GM19035 (cell line): ENCODE measurements at regions not wholly inside any gene's neighbourhood (a gene's known extent, or its start where the extent isn't known, plus 50 kb on each side); places are given as distances from the start of the nearest gene placed in this dataset.
"Not testable (repeated sequence)": the region's sequence is repeated elsewhere in the genome, so short reads cannot be mapped to it uniquely, and the experiment has no call there.

Experiments
- ATAC-seq: cut with Tn5 transposase; IDR thresholded peaks from one replicate; pipeline ENCODE4 v1.9.1; 2021; ENCODE audit not compliant: unreplicated experiment

DNA sequence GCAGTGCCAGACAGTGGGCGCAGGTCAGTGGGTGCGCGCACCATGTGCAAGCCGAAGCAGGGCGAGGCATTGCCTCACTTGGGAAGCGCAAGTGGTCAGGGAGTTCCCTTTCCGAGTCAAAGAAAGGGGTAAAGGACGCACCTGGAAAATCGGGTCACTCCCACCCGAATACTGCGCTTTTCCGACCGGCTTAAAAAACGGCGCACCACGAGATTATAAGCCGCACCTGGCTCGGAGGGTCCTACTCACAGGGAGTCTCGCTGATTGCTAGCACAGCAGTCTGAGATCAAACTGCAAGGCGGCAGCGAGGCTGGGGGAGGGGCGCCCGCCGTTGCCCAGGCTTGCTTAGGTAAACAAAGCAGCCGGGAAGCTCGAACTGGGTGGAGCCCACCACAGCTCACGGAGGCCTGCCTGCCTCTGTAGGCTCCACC lies 77.9 kb downstream of the NR4A2 start:
- ATAC-seq = not testable (repeated sequence)

DNA sequence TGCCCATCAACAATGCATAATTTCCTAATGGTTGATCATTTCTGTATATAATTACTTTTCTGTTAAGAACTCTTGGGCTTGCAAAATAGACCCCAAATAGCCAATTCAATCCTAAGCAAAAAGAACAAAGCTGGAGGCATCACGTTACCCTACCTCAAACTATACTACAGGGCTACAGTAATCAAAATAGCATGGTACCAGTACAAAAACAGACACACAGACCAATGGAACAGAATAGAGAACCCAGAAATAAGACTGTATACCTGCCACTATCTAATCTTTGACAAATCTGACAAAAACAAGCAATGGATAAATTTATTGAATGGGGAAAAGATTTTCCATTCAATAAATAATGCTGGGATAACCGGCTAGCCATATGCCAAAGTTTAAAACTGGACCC lies 78.8 kb downstream of the NR4A2 start:
- ATAC-seq = no peak

DNA sequence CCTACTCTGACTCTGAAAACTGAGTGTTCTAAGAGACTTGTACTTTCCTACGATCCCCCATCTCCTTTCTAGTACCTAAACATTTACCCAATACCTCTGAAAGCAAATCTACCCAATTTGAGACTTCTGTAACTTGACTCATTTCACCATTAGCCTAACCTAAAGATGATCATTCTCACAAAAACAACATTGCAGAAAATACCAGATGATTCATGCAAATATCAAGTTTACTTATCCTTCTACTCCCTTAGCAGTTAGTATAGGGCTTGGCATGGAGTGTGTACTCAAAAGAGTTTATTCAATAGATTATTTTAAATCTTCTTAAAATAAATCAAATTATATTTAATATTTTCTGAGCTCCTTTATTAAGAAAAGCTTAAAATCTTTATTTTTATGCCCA lies 89.6 kb downstream of the NR4A2 start:
- ATAC-seq = no peak

DNA sequence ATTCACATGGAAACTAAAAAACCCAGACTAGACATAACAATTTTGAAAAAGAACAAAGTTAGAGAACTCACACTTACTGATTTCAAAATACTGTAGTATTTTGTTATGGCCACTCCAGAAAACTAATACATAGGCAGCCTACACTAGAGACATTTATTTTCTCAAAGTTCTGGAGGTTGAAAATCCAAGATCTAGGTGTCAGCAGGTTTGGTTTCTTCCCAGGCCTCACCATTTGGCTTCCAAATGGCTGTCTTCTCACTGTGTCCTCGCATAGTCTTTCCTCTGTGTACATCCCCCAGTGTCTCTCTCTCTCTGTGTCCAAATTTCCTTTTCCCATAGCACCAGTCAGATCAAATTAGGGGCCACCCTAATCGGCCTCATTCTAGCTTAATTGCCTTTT lies 95.0 kb downstream of the NR4A2 start:
- ATAC-seq = no peak

DNA sequence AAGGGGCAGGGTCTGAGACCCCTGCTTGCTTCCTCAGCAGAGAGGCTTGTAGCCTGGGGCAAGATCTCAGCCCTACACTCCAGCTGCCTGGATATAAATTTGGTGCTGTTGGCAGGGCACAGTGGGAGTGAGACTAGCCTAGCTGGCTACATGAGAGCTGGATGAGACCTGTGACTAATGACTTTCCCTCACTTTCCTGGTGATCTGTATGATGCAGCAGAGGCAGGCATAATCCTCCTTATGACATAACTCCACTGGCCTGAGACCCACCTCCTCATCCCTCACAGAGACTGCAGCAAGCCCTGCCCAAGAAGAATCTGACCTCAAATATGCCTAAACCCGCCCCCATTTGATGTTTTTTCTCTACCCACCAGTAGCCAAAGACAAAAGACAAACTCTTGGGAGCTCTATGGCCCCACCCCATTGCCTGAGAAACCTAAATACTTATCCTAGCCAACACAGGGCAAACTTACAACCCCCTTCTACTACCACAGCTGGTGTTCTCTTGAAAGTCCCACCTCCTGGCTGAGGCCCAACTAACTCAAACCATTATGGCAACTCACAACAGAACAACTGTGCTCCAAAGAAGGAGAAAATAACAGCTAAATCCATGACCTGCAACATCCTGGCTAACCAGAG lies 102.7 kb downstream of the NR4A2 start:
- ATAC-seq = no peak

DNA sequence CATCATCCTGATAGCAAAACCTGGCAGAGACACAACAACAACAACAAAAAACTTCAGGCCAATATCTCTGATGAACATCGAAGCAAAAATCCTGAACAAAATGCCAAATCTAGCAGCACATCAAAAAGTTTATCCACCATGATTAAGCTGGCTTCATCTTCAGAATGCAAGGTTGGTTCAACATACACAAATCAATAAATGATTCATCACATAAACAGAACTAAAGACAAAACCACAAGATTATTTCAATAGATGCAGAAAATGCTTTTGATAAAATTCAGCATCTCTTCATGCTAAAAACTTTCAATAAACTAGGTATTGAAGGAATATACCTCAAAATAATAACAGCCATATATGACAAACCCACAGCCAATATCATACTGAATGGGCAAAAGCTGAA lies 109.2 kb downstream of the NR4A2 start:
- ATAC-seq = not testable (repeated sequence)

DNA sequence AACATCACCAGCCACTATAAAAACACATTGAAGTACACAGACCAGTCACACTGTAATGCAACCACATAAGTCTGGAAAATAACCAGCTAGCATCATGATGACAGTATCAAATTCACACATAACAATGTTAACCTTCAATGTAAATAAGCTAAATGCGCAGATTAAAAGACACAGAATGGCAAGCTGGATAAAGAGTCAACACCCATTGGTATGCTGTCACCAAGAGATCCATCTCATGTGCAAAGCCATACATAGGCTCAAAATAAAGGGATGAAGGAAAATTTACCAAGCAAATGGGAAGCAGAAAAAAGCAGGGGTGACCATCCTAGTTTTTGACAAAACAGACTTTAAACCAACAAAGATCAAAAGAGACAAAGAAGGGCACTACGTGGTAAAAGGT lies 110.8 kb downstream of the NR4A2 start:
- no peak for ATAC-seq

DNA sequence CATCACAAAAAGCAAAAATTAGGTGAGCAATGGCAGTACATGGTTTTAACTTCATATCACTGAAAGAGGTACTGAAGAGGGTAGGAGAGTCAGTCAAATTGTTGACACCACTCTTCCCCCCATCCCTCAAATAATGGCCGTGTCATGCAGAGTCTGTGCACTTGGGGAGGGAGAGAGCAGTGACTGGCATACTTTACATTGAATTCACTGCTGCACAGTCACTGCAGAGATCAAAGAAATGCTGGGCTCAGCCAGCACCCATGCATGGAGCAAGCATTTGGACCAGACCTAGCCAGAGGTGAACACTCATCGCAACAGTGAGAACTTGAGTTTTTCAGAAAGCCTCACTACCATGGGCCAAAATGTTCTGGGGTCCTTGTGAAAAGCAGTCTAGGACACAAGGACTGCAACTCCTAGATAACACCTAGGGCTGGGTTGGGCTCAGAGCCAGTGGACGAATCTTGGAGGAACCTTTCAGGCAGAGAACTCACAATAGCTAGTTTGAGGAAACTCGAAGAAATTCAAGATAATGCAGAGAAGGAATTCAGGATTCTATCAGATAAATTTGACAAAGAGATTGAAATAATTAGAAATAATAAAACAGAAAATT lies 112.9 kb downstream of the NR4A2 start:
- ATAC-seq = no peak

DNA sequence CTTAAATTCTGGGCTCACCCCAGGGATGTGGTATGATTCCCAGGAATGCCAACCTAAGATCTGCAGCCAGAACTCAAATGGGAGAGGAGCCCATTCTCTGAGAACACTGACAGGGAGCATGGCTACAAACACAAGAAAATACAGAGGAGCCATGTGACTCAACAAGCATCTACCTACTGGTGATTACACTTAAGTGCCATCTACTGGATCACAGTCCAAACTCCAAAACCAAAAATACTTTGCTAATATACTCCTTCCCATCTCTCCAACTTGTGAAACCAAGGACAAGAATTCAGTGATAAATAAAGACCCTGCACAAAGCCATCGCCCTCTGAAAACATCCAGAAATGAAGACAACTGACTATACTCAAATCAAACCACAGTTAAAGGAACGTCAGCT lies 116.9 kb downstream of the NR4A2 start:
- ATAC-seq = no peak

DNA sequence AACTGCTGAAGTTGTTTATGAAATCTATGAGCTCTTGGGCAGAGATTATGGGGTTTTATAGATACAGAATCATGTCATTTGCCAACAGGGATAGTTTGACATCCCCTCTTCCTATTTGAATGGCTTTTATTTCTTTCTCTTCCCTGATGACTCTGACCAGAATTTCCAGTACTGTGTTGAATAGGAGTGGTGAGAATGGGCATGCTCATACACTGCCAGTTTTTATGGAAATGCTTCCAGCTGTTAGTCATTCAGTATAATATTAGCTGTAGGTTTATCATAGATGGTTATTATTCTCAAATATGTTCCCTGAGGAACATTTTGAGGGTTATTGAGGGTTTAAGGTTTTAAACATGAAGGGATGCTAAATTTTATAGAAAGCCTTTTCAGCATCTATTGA lies 121.2 kb downstream of the NR4A2 start:
- no peak for ATAC-seq

DNA sequence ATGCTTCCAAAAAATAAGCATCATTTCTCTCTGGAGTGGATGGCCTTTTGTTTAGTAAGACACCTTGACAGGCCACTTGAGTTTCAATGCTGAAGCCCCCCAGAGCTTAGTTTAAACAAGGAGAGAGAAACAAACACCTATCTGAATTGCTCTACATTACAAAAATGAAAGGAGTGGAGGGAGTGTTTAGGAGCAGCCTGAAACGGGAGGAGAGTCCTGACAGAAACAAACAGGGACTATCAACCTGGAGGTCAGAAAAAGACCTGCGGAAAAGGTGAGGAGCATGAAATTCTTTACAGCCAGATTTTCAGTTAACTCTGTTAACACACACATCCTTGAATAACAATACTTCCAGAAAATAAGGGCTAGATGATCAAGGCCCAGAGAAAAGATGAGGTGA lies 126.2 kb downstream of the NR4A2 start:
- ATAC-seq = no peak

DNA sequence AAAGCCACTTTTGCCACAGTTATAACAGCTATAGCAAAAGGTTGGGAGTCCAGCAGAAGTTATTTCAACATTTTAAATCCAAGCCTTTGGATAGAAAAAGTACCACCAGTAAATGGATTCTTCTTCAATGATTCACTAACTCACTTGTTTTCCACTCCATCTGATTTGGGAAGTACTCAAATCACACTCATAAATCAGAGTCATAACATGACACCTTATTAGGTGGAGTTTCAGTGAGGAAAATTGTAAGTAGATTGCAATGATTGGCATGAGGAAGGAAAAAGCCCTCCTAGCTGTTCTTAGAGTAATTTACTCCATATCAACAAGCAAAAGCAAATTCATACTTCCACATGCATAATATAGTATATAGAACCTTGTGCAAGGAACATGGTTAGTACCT lies 132.9 kb downstream of the NR4A2 start:
- no peak for ATAC-seq

DNA sequence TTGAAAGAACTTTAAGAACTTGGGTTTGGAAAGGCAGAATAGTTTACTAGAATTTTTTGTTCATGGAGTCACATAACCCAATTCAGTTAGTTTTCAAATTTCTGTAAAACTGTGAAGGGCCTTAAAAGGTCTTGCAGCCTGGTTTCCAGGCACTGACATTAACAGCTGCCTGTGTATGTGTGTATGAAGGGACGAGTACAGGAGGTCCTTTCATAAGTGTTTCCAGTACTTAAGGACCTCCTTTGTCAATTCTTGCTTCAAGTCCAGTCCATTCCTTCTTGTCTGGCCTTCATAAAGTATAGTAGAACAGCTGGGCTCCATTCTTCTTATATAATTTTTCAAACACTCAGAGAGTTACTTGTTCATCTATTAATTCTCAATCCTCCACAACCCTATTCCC lies 136.5 kb downstream of the NR4A2 start:
- no peak for ATAC-seq

DNA sequence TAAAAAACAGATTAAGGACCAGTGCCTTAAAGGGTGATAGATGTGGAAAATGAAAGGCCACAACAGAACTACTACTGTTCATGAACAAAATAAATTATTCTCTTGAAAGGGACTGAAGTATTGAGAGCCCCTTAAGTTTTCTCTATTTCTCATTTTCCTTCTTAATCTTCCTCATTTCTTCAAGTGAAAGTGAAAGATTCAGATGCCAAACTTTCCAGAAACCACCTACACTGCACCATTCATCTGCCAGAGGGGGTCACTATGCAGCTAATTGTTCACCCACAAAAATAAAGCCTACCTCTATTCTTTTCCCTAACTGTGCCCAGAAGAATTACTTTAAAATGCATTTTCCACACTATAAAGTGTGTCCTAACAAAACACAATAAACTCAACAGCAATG lies 140.1 kb downstream of the NR4A2 start:
- no peak for ATAC-seq

DNA sequence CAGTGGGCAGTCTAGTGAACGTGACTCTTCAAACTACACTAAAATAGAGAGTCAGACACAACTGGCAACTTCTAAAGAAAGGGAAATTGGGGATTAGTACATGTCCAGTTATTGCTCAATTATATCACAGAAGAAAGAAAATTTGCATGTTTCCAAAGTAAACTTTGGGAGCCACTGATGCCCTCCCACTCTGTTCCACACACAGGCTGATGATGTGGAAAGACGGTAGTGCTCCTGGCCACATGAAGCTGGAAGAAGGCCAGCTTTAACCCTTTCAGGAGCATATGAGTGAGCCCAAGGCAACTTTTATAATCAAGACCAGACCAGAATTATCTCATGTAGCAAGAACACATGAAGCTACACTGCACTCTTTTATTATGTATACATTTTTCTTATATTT lies 141.0 kb downstream of the NR4A2 start:
- no peak for ATAC-seq

DNA sequence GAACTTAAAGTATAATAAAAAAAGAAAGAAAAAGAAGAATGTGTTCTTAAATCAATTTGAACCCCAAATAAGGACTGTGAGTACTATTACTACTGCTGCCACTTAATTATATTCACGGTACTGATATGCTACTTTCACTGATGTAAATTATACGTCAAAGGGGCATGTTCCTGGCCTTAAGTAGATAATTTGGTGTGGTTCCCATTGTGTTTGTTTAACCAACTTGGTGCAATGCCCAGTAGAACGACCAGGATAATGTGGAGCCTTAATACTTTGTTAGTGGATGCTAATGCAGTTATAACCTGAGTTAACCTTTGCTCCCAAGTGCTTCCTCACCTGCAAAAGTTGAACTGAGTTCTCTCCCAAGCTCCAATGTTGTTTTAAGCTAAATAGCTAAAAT lies 142.0 kb downstream of the NR4A2 start:
- ATAC-seq = no peak

DNA sequence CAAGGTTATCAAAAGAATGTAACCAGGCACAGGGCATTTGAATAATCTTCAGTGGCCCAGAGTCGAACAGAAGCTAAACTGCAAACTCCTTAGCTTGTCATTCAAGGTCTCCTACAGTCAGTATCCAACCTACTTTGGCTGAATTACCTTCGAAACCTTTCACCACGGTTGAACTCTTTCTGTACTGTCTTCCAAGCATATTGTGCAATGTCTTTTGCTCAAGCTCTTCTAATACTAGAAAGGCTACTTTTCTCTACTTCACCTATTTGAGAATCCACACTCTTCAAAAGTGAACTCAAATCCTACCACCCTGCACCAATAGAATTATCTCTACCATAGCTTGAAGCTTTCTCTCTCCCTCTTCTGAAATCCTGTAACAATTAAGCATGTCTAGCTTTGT lies 142.9 kb downstream of the NR4A2 start:
- no peak for ATAC-seq

DNA sequence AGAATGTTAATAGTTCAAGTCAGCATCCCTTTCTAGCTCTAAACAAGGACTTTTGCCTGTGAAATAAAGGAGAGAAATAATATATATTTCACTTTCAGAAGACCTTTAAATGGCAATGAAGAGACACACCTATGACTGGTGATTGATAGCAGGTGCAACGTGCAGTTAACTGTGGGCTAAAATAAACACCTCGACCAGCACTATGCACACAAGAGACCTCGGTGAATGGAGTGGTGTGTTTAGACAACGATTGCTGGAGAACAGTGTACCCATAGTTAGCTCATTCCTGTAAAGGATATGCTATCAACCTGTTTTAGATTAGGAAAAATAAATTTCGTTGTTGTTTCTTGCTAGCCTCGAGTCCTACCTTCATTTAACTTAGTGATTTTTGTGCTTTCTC lies 143.4 kb downstream of the NR4A2 start:
- no peak for ATAC-seq

DNA sequence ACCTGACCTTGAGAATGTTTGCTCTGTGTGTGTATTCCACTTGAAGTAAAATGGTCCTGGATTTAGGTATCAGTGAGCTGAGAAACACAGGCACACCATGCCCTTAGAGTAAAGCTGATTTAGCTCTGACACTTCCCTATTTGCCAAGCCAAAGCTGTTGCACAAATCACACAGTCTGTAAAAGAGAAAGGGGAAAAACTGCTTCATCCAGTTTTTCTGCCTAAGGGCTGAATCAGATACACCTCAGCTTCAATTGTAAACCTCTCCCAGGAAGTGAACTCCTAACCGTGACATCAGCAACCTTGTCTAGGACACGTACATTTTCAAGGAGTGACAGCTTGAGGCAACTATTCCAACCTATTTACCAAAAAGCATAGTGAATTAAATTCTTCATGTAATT lies 150.4 kb downstream of the NR4A2 start:
- no peak for ATAC-seq

DNA sequence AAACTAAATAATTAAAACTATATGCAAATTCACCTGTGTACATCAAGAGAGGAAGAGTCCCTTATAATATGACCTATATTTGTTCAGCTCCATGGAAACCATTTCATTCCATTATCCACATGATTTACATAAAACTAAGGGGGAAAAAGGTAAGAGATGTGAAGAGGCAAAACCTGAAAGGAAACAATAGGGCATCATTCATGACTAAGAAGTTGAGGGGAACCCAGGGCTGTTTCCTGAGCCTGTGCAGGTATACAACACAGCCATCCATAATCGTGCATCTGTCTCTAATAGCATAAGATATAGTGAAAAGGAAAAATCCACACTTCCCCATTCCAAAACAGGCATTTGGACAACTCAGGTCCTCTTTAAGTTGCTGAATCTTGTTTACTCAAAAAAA lies 151.3 kb downstream of the NR4A2 start:
- ATAC-seq = no peak

DNA sequence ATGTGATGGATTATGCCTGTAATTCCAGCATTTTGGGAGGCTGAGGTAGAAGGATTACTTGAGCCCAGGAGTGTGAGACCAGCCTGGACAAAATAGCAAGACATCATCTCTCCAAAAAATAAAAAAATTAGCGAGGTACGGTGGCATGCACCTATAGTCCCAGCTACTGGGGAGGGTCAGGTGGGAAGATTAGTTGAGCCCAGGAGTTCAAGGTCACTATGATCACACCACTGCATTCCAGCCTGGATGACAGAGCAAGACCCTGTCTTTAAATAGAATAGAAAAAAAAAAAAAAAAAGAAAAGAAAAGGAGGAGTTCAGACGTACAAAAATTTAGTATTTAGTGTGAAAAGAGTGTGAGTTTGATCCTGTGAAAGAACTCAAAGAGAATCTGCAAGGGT lies 154.9 kb downstream of the NR4A2 start:
- no peak for ATAC-seq

DNA sequence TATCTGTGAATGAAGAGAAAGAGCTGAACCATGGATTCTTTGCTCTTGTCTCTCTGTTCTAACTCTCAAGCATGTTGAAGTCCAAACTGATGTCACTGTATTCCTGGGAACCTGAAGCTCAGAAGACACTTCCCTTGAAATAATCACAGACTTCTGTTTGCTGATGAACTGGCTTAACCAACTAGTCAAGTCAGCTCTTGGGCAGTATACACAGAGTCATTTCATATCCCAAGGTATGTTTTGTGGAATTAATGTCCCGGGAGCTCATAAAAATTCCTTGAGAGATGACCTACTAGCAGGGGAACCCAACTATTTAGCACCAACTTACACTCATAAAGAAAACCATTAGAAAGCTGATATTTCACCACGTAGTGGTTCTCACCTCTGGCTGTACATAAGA lies 156.6 kb downstream of the NR4A2 start:
- ATAC-seq = no peak

DNA sequence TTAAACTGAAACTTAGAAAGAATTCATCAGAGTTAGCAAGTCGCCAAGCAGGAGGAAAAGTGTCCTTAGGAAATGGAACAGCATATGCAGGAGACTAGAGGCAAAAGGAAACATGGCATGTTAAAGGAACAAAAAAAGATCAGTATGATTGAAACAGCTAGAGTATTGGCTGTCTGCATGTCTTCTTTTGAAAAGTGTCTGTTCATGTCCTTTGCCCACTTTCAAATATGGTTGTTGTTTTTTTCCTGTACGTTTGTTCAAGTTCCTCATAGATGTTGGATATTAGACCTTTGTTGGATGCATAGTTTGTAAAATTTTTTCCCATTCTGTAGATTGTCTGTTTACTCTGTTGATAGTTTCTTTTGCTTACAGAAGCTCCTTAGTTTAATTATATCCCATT lies 161.6 kb downstream of the NR4A2 start:
- ATAC-seq = no peak
